ENCODE measurements at regions not wholly inside any gene's neighbourhood (a gene's known extent, or its start where the extent isn't known, plus 50 kb on each side); places are given as distances from the start of the nearest gene placed in this dataset.
"Not testable (repeated sequence)": the region's sequence is repeated elsewhere in the genome, so short reads cannot be mapped to it uniquely, and the experiment has no call there.

DNA sequence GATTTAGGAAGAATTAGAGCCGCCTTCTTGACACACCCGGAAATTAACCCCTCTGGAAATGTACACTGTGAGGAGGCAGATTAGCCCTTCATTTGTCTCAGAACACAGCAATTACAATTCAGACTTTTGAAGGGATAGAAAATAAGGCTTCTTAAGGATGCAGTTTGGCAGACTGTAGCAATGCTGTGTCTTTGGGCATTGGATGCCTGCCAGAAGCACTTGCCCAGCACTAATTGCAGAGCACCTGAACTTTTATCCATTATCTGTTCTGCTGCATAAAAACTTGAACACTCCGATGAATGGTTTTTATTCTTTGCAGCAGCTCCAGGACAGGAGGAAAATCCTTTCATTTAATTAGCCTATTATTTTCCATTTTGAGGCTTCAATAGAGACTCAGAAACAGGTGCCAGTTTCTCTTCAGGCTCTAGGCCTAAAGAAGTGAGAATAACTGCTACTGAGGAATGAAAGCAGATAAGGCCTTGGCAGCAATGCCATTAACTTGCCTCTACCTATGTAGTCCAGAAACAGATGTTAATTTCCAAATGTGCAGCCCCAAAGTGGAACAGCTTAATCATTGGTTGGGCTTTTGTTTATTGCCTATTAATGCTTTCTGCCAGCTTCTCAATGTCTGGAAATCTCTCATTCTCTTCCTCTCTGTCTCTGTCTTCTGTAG lies 418.5 kb downstream of the NSUN3 start:
- no peak for FAIRE-seq
- TF ChIP-seq, protein P1, sequence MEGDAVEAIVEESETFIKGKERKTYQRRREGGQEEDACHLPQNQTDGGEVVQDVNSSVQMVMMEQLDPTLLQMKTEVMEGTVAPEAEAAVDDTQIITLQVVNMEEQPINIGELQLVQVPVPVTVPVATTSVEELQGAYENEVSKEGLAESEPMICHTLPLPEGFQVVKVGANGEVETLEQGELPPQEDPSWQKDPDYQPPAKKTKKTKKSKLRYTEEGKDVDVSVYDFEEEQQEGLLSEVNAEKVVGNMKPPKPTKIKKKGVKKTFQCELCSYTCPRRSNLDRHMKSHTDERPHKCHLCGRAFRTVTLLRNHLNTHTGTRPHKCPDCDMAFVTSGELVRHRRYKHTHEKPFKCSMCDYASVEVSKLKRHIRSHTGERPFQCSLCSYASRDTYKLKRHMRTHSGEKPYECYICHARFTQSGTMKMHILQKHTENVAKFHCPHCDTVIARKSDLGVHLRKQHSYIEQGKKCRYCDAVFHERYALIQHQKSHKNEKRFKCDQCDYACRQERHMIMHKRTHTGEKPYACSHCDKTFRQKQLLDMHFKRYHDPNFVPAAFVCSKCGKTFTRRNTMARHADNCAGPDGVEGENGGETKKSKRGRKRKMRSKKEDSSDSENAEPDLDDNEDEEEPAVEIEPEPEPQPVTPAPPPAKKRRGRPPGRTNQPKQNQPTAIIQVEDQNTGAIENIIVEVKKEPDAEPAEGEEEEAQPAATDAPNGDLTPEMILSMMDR (IDR thresholded peaks at IDR 0.05; ENCODE audit: insufficient read depth, missing control alignments): no peak
- no peak for DNase-seq (ENCODE audit: insufficient read length, low spot score)

GRCh38 chr3:94482686-94483085 lies 419.8 kb downstream of the NSUN3 start:
- DNase-seq (ENCODE audit: insufficient read length, low spot score): no peak
- TF ChIP-seq, protein P1 (IDR thresholded peaks at IDR 0.05; ENCODE audit: insufficient read depth, missing control alignments): no peak
- no peak for FAIRE-seq

GRCh38 chr3:94483403-94483802 lies 420.5 kb downstream of the NSUN3 start:
- DNase-seq (ENCODE audit: insufficient read length, low spot score) (no peak), FAIRE-seq (no peak)
- TF ChIP-seq, protein P1 (IDR thresholded peaks at IDR 0.05; ENCODE audit: insufficient read depth, missing control alignments): no peak

DNA sequence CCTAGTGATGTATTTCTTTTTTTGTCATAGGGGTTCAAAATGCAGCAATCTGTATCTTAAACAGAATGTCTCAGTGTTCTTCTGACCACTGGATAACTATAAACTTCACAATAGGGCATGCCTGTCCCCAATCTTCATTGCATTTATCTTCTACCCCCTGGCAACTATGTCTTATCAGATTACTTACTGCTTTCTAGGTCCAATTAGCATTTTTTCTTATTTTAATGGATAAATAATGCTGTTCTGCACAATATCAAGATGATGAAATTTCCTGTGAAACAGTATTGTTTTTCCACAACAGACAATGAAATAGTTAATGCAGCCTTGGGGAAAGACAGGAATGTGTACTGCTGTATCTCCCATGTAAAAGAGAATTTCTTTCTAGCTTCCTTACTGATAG lies 432.1 kb downstream of the NSUN3 start:
- TF ChIP-seq, protein P1 (IDR thresholded peaks at IDR 0.05; ENCODE audit: insufficient read depth, missing control alignments): no peak
- FAIRE-seq: no peak
- DNase-seq (ENCODE audit: insufficient read length, low spot score): no peak

- DNase-seq (ENCODE audit: insufficient read length, low spot score) (no peak), FAIRE-seq (no peak)
- TF ChIP-seq, protein P1 (IDR thresholded peaks at IDR 0.05; ENCODE audit: insufficient read depth, missing control alignments): no peak
Observed at GRCh38 chr3:94500146-94500545, 437.3 kb downstream of the NSUN3 start.

DNA sequence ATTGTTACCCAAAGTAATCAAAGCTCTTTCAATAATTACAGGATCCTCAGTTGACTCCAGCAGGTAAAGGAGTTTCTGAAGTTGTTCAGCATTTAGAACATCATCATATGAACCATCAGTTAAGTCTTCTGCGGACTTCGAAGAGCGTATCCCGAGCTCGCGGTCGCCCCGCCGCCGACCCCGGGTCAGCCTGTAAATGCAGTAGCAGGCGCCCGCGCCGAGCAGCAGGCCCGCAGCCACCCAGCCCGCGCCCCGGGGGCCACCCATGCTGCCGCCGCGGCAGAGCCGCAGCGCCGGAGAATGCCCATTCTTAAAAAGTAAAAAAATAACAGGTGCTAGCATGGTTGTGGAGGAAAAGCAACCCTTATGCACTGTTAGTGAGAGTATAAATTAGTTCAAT lies 444.5 kb downstream of the NSUN3 start:
- not testable (repeated sequence) for DNase-seq (ENCODE audit: insufficient read length, low spot score); FAIRE-seq

GRCh38 chr3:94512876-94513275 lies 450.0 kb downstream of the NSUN3 start:
- TF ChIP-seq, protein P1 (IDR thresholded peaks at IDR 0.05; ENCODE audit: insufficient read depth, missing control alignments): no peak
- DNase-seq (ENCODE audit: insufficient read length, low spot score) (no peak), FAIRE-seq (no peak)

DNA sequence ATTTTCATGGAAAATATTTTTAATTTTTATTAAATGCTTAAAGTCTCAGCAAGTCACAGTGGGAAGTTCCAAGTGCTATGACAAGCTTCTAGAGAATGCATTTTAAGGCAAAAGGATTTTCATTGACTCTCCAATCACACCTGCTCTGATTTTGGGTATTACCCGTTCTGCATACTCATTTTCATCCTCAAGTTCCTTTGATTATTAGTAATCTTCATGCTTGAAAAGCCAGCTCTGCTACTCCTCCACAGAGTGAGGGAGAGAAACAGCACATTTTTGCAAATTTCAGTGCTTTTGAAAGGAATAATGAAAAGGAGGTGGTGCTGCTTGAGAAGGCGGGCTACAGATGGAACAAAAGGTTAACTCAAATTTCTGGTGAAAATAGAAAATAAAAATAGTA lies 450.7 kb downstream of the NSUN3 start:
- FAIRE-seq: no peak

More for the DNA sequence above, 450.7 kb downstream of the NSUN3 start:
- DNase-seq (ENCODE audit: insufficient read length, low spot score): no peak
- TF ChIP-seq, protein P1 (IDR thresholded peaks at IDR 0.05; ENCODE audit: insufficient read depth, missing control alignments): no peak
